WTC11 (cell line): ENCODE measurements at regions not wholly inside any gene's neighbourhood (a gene's known extent, or its start where the extent isn't known, plus 50 kb on each side); places are given as distances from the start of the nearest gene placed in this dataset.

Experiments
- ATAC-seq: fragments of 200-7000 bp; cut with Tn5 transposase; 2 replicates; pipeline ENCODE4 v1.10.0; 2021; ENCODE audit warnings: mild to moderate bottlenecking, moderate library complexity
- CTCF ChIA-PET: fragments of 300-600 bp; sonication (Branson Sonifier 250); formaldehyde crosslinking; loops from one replicate; lab custom pipeline; 2021; ENCODE audit warnings: antibody characterized with exemption; lab: Charles Lee
- POLR2A ChIA-PET: fragments of 350-600 bp; sonication (Branson Sonifier 250); formaldehyde crosslinking; loops from one replicate; lab custom pipeline; 2021; ENCODE audit warnings: antibody characterized with exemption; lab: Charles Lee
- DNase-seq: peaks from one replicate; pipeline ENCODE4 v3.0.0; 2021; ENCODE audit warnings: low spot score
- H3K27ac Mint-ChIP-seq: 2 replicates; pipeline ENCODE4 v1.8.0; 2021; ENCODE audit warnings: mixed read lengths
- H3K27me3 Mint-ChIP-seq: 2 replicates; pipeline ENCODE4 v1.8.0; 2021; ENCODE audit warnings: low read depth, mild to moderate bottlenecking, moderate library complexity, mixed read lengths
- H3K36me3 Mint-ChIP-seq: 2 replicates; pipeline ENCODE4 v1.8.0; 2021; ENCODE audit warnings: mixed read lengths
- H3K4me1 Mint-ChIP-seq: 2 replicates; pipeline ENCODE4 v1.8.0; 2022; ENCODE audit warnings: mixed read lengths
- H3K4me3 Mint-ChIP-seq: 2 replicates; pipeline ENCODE4 v1.8.0; 2021; ENCODE audit warnings: mild to moderate bottlenecking, moderate library complexity, mixed read lengths
- H3K9me3 Mint-ChIP-seq: 2 replicates; pipeline ENCODE4 v1.8.0; 2021; ENCODE audit warnings: mixed read lengths
- AR ChIP-seq: fragments of 250-450 bp; sonication (Bioruptor Pico); IDR thresholded peaks from 2 replicates; pipeline ENCODE4 v1.9.0; 2021; ENCODE audit warnings: mild to moderate bottlenecking
- ATF6 ChIP-seq: sonication (generic); formaldehyde crosslinking; IDR thresholded peaks from 2 replicates; pipeline ENCODE4 v1.8.1; 2023; ENCODE audit warnings: mild to moderate bottlenecking, missing genetic modification reagents
- FOXP1 ChIP-seq: sonication (generic); formaldehyde crosslinking; IDR thresholded peaks from 2 replicates; pipeline ENCODE4 v1.8.0; 2022; ENCODE audit warnings: missing genetic modification reagents, mild to moderate bottlenecking, moderate library complexity, borderline replicate concordance
- GABPB1 ChIP-seq: sonication (generic); formaldehyde crosslinking; IDR thresholded peaks from 2 replicates; pipeline ENCODE4 v1.8.1; 2023; ENCODE audit warnings: mild to moderate bottlenecking, missing genetic modification reagents
- JAZF1 ChIP-seq: fragments of 250-450 bp; sonication (Bioruptor Pico); IDR thresholded peaks from 2 replicates; pipeline ENCODE4 v1.9.0; 2021; ENCODE audit warnings: moderate library complexity, mild to moderate bottlenecking, inconsistent platforms
- MLX ChIP-seq: sonication (generic); formaldehyde crosslinking; IDR thresholded peaks from 2 replicates; pipeline ENCODE4 v1.8.1; 2023; ENCODE audit warnings: mild to moderate bottlenecking, missing genetic modification reagents, moderate library complexity
- NFE2L1 ChIP-seq: sonication (generic); formaldehyde crosslinking; IDR thresholded peaks from 2 replicates; pipeline ENCODE4 v1.8.1; 2023; ENCODE audit warnings: missing genetic modification reagents
- NR2C2 ChIP-seq: sonication (generic); formaldehyde crosslinking; IDR thresholded peaks from 2 replicates; pipeline ENCODE4 v1.8.0; 2022; ENCODE audit warnings: mild to moderate bottlenecking, missing genetic modification reagents
- RELA ChIP-seq: sonication (generic); formaldehyde crosslinking; IDR thresholded peaks from 2 replicates; pipeline ENCODE4 v1.8.1; 2022; ENCODE audit warnings: missing genetic modification reagents, mild to moderate bottlenecking, borderline replicate concordance
- SMAD3 ChIP-seq: sonication (generic); formaldehyde crosslinking; IDR thresholded peaks from 2 replicates; pipeline ENCODE4 v1.8.0; 2022; ENCODE audit warnings: missing genetic modification reagents, mild to moderate bottlenecking, borderline replicate concordance
- SOX15 ChIP-seq: fragments of 250-450 bp; sonication (Bioruptor Pico); IDR thresholded peaks from 2 replicates; pipeline ENCODE4 v1.9.0; 2021; ENCODE audit warnings: mild to moderate bottlenecking
- TCF7 ChIP-seq: sonication (generic); formaldehyde crosslinking; IDR thresholded peaks from 2 replicates; pipeline ENCODE4 v1.8.0; 2022; ENCODE audit warnings: mild to moderate bottlenecking, low read depth, missing genetic modification reagents, moderate library complexity
- TEAD4 ChIP-seq: sonication (generic); formaldehyde crosslinking; IDR thresholded peaks from 2 replicates; pipeline ENCODE4 v1.8.0; 2022; ENCODE audit warnings: mild to moderate bottlenecking, missing genetic modification reagents
- ZMAT4 ChIP-seq: fragments of 250-450 bp; sonication (Bioruptor Pico); IDR thresholded peaks from 2 replicates; pipeline ENCODE4 v1.9.0; 2021; ENCODE audit warnings: mild to moderate bottlenecking
- ZNF317 ChIP-seq: sonication (generic); formaldehyde crosslinking; IDR thresholded peaks from 2 replicates; pipeline ENCODE4 v1.8.1; 2023; ENCODE audit warnings: low read depth, mild to moderate bottlenecking, moderate library complexity, missing genetic modification reagents, borderline replicate concordance
- ZNF512 ChIP-seq: sonication (generic); formaldehyde crosslinking; IDR thresholded peaks from 2 replicates; pipeline ENCODE4 v1.8.1; 2022; ENCODE audit warnings: missing genetic modification reagents, borderline replicate concordance
- ZNF671 ChIP-seq: fragments of 250-450 bp; sonication (Bioruptor Pico); IDR thresholded peaks from 2 replicates; pipeline ENCODE4 v1.8.0; 2021; ENCODE audit warnings: mild to moderate bottlenecking
- TF ChIP-seq, protein P1 (sequence below): sonication (generic); formaldehyde crosslinking; IDR thresholded peaks from 2 replicates; pipeline ENCODE4 v1.8.1; 2022; ENCODE audit warnings: low read depth, mild to moderate bottlenecking, moderate library complexity, missing genetic modification reagents, borderline replicate concordance
- TF ChIP-seq, protein P2 (sequence below): fragments of 250-450 bp; sonication (Bioruptor Pico); IDR thresholded peaks from 2 replicates; pipeline ENCODE4 v1.8.0; 2021; ENCODE audit warnings: mild to moderate bottlenecking
- TF ChIP-seq, protein P3 (sequence below): sonication (generic); formaldehyde crosslinking; conservative IDR thresholded peaks from 2 replicates; pipeline ENCODE4 v1.8.1; 2023; ENCODE audit warnings: mild to moderate bottlenecking, low read depth, missing genetic modification reagents, moderate library complexity
- TF ChIP-seq, protein P4 (sequence below): sonication (generic); formaldehyde crosslinking; conservative IDR thresholded peaks from 2 replicates; pipeline ENCODE4 v1.8.1; 2022; ENCODE audit warnings: mild to moderate bottlenecking, missing genetic modification reagents

DNA sequence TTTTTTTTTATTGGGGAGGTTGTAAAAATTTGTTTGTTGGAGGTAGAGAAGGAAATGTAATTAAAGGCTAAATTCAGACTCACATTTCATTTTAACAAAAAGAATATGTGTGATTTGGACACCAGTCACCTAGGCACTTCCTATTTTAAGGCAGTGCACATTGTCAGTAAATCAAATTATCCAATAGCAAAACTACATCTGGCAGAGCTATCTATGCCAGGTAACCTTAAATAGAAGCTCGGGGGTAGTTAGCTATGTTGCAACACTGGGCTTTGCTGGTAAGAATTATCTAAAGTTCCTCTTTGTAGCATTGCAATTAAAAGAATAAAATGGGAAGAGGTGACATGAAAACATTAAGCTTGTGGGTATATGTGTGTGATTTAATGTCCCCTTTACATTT lies 1064.4 kb upstream of the ZEB2 start (continued):
- TF ChIP-seq RELA (CRISPR knock-in tag), result no peak

- H3K4me3 Mint-ChIP-seq, result no peak overlapping the region
- H3K9me3 Mint-ChIP-seq, result peaks cover 4% of the 10 kb centered on the region; the same call in 1 of the 2 replicates
- POLR2A ChIA-PET, result no interaction called here
- ATAC-seq (no peak), DNase-seq (no peak)
- CTCF ChIA-PET, result no interaction called here
- TF ChIP-seq SOX15, result no peak
- TF ChIP-seq, protein P1, sequence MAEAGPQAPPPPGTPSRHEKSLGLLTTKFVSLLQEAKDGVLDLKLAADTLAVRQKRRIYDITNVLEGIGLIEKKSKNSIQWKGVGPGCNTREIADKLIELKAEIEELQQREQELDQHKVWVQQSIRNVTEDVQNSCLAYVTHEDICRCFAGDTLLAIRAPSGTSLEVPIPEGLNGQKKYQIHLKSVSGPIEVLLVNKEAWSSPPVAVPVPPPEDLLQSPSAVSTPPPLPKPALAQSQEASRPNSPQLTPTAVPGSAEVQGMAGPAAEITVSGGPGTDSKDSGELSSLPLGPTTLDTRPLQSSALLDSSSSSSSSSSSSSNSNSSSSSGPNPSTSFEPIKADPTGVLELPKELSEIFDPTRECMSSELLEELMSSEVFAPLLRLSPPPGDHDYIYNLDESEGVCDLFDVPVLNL, result no peak
- TF ChIP-seq RELA (CRISPR knock-in tag), result no peak
- TF ChIP-seq ZNF317 (CRISPR knock-in tag), result no peak
- no peak for TF ChIP-seq JAZF1 (CRISPR knock-in tag)
- TF ChIP-seq, protein P2, sequence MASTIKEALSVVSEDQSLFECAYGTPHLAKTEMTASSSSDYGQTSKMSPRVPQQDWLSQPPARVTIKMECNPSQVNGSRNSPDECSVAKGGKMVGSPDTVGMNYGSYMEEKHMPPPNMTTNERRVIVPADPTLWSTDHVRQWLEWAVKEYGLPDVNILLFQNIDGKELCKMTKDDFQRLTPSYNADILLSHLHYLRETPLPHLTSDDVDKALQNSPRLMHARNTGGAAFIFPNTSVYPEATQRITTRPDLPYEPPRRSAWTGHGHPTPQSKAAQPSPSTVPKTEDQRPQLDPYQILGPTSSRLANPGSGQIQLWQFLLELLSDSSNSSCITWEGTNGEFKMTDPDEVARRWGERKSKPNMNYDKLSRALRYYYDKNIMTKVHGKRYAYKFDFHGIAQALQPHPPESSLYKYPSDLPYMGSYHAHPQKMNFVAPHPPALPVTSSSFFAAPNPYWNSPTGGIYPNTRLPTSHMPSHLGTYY, result no peak
- TF ChIP-seq ATF6 (CRISPR knock-in tag), result no peak
- TF ChIP-seq GABPB1, result no peak
- no peak for TF ChIP-seq ZMAT4
- TF ChIP-seq, protein P3, sequence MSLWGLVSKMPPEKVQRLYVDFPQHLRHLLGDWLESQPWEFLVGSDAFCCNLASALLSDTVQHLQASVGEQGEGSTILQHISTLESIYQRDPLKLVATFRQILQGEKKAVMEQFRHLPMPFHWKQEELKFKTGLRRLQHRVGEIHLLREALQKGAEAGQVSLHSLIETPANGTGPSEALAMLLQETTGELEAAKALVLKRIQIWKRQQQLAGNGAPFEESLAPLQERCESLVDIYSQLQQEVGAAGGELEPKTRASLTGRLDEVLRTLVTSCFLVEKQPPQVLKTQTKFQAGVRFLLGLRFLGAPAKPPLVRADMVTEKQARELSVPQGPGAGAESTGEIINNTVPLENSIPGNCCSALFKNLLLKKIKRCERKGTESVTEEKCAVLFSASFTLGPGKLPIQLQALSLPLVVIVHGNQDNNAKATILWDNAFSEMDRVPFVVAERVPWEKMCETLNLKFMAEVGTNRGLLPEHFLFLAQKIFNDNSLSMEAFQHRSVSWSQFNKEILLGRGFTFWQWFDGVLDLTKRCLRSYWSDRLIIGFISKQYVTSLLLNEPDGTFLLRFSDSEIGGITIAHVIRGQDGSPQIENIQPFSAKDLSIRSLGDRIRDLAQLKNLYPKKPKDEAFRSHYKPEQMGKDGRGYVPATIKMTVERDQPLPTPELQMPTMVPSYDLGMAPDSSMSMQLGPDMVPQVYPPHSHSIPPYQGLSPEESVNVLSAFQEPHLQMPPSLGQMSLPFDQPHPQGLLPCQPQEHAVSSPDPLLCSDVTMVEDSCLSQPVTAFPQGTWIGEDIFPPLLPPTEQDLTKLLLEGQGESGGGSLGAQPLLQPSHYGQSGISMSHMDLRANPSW (CRISPR knock-in tag), result no peak
- TF ChIP-seq TCF7 (CRISPR knock-in tag), result no peak
- no peak for TF ChIP-seq ZNF512
- no peaks in the 10 kb centered on the region for H3K4me1 Mint-ChIP-seq
- H3K27me3 Mint-ChIP-seq, result no peaks in the 10 kb centered on the region
- no peaks in the 10 kb centered on the region for H3K36me3 Mint-ChIP-seq
- no peak overlapping the region for H3K27ac Mint-ChIP-seq
Measured at GRCh38 chr2:145573608-145574007, 1053.7 kb upstream of the ZEB2 start.

GRCh38 chr2:145572238-145572637 lies 1052.3 kb upstream of the ZEB2 start:
- ATAC-seq (no peak), DNase-seq (no peak)
- no peaks in the 10 kb centered on the region for H3K9me3 Mint-ChIP-seq
- H3K27ac Mint-ChIP-seq, result no peak overlapping the region
- no peak overlapping the region for H3K4me3 Mint-ChIP-seq
- H3K27me3 Mint-ChIP-seq, result no peaks in the 10 kb centered on the region
- no peaks in the 10 kb centered on the region for H3K36me3 Mint-ChIP-seq
- H3K4me1 Mint-ChIP-seq, result no peaks in the 10 kb centered on the region
- ChIA-PET POLR2A (no interaction called here), CTCF (no interaction called here)
- TF ChIP-seq ZNF671 (CRISPR knock-in tag) (no peak), NR2C2 (CRISPR knock-in tag) (no peak), FOXP1 (CRISPR knock-in tag) (no peak), TCF7 (CRISPR knock-in tag) (no peak), SMAD3 (CRISPR knock-in tag) (no peak), MLX (no peak), TEAD4 (CRISPR knock-in tag) (no peak), AR (no peak), NFE2L1 (no peak)
- TF ChIP-seq, protein P4, sequence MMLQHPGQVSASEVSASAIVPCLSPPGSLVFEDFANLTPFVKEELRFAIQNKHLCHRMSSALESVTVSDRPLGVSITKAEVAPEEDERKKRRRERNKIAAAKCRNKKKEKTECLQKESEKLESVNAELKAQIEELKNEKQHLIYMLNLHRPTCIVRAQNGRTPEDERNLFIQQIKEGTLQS (CRISPR knock-in tag), result no peak
